PFSK-1 (cell line): ENCODE measurements at regions not wholly inside any gene's neighbourhood (a gene's known extent, or its start where the extent isn't known, plus 50 kb on each side); places are given as distances from the start of the nearest gene placed in this dataset.

Experiments used
- FOXP2 ChIP-seq: optimal IDR thresholded peaks from 2 replicates; pipeline ENCODE3; 2011; ENCODE audit warnings: borderline replicate concordance, control low read depth, inconsistent platforms; ENCODE audit not compliant: insufficient read depth; ENCODE audit errors: extremely low read length, extremely low read depth
- POLR2AphosphoS5 ChIP-seq: IDR thresholded peaks from 2 replicates; pipeline ENCODE4 v1.6.1; 2012; ENCODE audit warnings: low read depth, mild to moderate bottlenecking, control low read depth, low read length, moderate library complexity
- SIN3A ChIP-seq: IDR thresholded peaks from 2 replicates; pipeline ENCODE4 v1.6.1; 2012; ENCODE audit warnings: mild to moderate bottlenecking, low read length, moderate library complexity, borderline replicate concordance; ENCODE audit not compliant: insufficient read depth
- TAF1 ChIP-seq: IDR thresholded peaks from 2 replicates; pipeline ENCODE4 v1.6.1; 2012; ENCODE audit warnings: low read length, control low read depth, borderline replicate concordance; ENCODE audit not compliant: insufficient read depth
- TF ChIP-seq, protein P1 (sequence below), 2 experiments: IDR thresholded peaks; 2 replicates each; pipeline versions ENCODE4 v1.6.1 to v1.8.0; 2011 to 2012; ENCODE audit warnings: low read depth in 2 of 2, low read length in 2 of 2, control low read depth in 1 of 2, inconsistent platforms in 1 of 2, mild to moderate bottlenecking in 1 of 2, moderate library complexity in 1 of 2; ENCODE audit not compliant: insufficient read depth in 1 of 2

DNA sequence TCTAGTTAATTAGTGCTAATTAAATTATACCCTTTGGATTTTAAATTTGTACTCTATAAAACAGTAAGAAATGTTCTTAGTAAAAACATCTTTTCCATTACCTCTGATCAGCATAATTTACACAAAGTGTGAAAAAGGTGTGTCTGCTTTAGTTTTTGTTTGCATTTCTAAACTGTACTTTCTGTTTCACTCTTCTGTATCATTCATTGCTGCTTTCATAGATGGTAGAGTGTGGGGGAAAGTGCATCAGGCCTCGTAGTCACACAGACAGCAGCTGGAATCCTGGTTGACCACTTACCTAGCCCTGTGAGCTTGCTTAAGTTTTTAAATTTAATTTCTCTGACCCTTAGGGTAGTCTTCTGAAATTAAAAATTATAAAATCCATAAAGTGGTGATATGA, 275.4 kb upstream of the PITX2 start:
- no peak for TF ChIP-seq SIN3A
- TF ChIP-seq POLR2AphosphoS5: no peak
- no peak for TF ChIP-seq FOXP2
- no peak for TF ChIP-seq TAF1
- TF ChIP-seq, protein P1, sequence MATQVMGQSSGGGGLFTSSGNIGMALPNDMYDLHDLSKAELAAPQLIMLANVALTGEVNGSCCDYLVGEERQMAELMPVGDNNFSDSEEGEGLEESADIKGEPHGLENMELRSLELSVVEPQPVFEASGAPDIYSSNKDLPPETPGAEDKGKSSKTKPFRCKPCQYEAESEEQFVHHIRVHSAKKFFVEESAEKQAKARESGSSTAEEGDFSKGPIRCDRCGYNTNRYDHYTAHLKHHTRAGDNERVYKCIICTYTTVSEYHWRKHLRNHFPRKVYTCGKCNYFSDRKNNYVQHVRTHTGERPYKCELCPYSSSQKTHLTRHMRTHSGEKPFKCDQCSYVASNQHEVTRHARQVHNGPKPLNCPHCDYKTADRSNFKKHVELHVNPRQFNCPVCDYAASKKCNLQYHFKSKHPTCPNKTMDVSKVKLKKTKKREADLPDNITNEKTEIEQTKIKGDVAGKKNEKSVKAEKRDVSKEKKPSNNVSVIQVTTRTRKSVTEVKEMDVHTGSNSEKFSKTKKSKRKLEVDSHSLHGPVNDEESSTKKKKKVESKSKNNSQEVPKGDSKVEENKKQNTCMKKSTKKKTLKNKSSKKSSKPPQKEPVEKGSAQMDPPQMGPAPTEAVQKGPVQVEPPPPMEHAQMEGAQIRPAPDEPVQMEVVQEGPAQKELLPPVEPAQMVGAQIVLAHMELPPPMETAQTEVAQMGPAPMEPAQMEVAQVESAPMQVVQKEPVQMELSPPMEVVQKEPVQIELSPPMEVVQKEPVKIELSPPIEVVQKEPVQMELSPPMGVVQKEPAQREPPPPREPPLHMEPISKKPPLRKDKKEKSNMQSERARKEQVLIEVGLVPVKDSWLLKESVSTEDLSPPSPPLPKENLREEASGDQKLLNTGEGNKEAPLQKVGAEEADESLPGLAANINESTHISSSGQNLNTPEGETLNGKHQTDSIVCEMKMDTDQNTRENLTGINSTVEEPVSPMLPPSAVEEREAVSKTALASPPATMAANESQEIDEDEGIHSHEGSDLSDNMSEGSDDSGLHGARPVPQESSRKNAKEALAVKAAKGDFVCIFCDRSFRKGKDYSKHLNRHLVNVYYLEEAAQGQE (IDR thresholded peaks at IDR 0.05; ENCODE audit: insufficient read depth in 1 of 2, low read depth in 2 of 2, low read length in 2 of 2): no peak

DNA sequence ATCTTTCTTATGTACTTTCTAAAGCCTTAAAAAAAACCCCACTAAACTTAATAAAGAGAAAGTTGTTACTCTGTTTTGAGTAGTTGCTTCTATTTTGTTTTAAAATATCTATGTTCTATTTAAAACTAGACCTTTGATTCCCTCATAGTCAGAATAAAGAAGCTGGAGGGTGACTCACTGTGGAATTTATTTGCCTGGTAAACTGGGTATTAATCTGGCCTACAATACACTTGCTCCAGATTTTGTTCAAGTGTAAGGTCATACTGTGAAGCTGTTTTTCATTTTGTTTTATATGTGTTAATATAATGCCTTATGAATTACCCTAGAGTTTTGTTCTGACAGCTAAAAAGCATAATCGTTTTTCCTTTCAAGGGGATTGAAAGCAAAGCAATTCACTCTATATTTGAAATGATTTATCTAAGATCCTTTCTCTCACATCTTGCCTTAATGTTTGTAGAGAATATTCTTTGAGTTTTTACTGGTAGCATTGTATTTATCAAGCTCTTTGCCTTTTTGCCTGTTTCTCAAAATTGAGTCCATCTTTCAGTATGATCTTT, 277.4 kb upstream of the PITX2 start:
- TF ChIP-seq SIN3A (no peak), POLR2AphosphoS5 (no peak), FOXP2 (no peak), TAF1 (no peak)
- TF ChIP-seq, protein P1 (IDR thresholded peaks at IDR 0.05; ENCODE audit: insufficient read depth in 1 of 2, low read depth in 2 of 2, low read length in 2 of 2): no peak

GRCh38 chr4:110902500-110902899, 279.6 kb upstream of the PITX2 start:
- TF ChIP-seq SIN3A: no peak
- no peak for TF ChIP-seq TAF1
- TF ChIP-seq POLR2AphosphoS5: no peak
- TF ChIP-seq, protein P1 (IDR thresholded peaks at IDR 0.05; ENCODE audit: insufficient read depth in 1 of 2, low read depth in 2 of 2, low read length in 2 of 2): no peak
- TF ChIP-seq FOXP2: no peak

DNA sequence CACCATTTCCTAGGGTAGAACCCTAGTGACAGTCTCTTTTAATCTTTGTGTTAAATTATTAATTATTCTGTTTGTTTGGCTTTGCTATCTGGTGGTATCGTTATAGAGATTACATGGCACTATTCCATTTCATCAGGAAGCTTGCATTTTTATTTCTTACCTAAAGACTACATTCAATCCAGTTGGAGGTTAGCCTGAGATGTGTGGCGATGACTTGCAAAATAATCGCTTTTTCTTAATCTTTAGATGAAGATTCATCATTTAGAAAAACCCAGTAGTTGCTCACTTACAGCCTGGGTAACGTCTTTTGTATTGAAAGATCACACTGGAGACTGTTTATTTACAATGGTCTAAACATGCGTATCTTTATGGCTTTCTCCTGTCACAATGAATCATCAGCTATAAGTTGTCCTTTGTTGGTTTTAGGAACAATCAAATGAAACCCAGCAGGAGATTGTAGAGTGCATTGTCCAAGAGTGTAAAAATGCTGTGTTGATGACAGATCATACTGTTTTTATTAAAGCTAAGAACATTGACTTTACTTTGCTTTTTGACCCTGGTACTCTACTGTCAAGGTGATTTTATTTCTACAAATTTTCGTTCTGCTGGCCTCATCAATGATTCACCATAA, 281.7 kb upstream of the PITX2 start:
- TF ChIP-seq, protein P1 (IDR thresholded peaks at IDR 0.05; ENCODE audit: insufficient read depth in 1 of 2, low read depth in 2 of 2, low read length in 2 of 2): no peak
- no peak for TF ChIP-seq POLR2AphosphoS5

DNA sequence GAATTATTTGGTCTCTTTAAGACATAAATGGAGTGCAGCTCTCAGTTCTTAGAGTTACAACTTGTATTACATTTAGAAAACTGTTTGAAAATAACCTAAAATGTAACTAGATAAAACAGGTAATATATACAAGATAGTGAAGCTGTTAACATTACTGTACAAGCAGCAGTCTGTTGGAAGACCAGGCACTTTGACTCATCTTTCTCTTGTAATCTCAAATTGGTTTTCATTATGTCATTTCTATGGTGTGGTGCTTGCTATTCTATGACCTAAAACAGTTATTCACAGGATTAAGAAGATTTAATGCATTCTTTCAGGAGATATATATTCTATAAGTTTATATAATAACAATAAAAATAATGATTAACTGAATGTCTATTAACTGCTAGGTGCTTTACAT, 282.5 kb upstream of the PITX2 start:
- TF ChIP-seq TAF1: no peak
- TF ChIP-seq, protein P1 (IDR thresholded peaks at IDR 0.05; ENCODE audit: insufficient read depth in 1 of 2, low read depth in 2 of 2, low read length in 2 of 2): no peak
- no peak for TF ChIP-seq POLR2AphosphoS5
- TF ChIP-seq FOXP2: no peak
- TF ChIP-seq SIN3A: no peak
